Upper lobe of left lung (tissue), 6 donors: ENCODE measurements at regions not wholly inside any gene's neighbourhood (a gene's known extent, or its start where the extent isn't known, plus 50 kb on each side); places are given as distances from the start of the nearest gene placed in this dataset.
A peak's percentile ranks its signal among the peaks of the same experiment; 100 is the strongest.

Experiments
- ATAC-seq, 2 donors: fragments of 200-7000 bp; cut with Tn5 transposase; one replicate each; pipeline ENCODE4 v1.9.1; 2022; ENCODE audit warnings: mild to moderate bottlenecking in 2 of 2, moderate library complexity in 2 of 2; ENCODE audit not compliant: low FRiP score in 2 of 2
- DNase-seq, 2 donors: peaks; one replicate each; pipeline ENCODE4 v3.0.0-alpha.2; 2019 to 2020
- H3K27ac ChIP-seq, 4 donors: fragments of 200-600 bp; sonication (generic); one replicate each; pipeline ENCODE4 v1.5.1; 2016 to 2019
- H3K27me3 ChIP-seq, 4 donors: fragments of 200-600 bp; sonication (generic); one replicate each; pipeline ENCODE4 v1.5.1; 2017 to 2019
- H3K36me3 ChIP-seq, 4 donors: fragments of 200-600 bp; sonication (generic); one replicate each; pipeline ENCODE4 v1.5.1; 2016 to 2019
- H3K4me1 ChIP-seq, 4 donors: fragments of 200-600 bp; sonication (generic); one replicate each; pipeline ENCODE4 v1.5.1; 2018 to 2019
- H3K4me3 ChIP-seq, 4 donors: fragments of 200-600 bp; sonication (generic); one replicate each; pipeline ENCODE4 v1.5.1; 2017 to 2019; ENCODE audit warnings: mild to moderate bottlenecking in 2 of 4, moderate library complexity in 1 of 4
- H3K9me3 ChIP-seq, 4 donors: fragments of 200-600 bp; sonication (generic); one replicate each; pipeline ENCODE4 v1.5.1; 2018 to 2019
- CTCF ChIP-seq, 6 experiments: fragments of 450-650 bp in 4 of 6; fragments of 200-600 bp in 2 of 6; sonication (generic) in 2 of 6; IDR thresholded peaks; one replicate each; pipeline ENCODE4 v1.5.1; 2016 to 2019; ENCODE audit warnings: antibody characterized with exemption in 6 of 6
- EP300 ChIP-seq, 4 donors: sonication (generic); formaldehyde crosslinking; IDR thresholded peaks; one replicate each; pipeline ENCODE4 v1.5.1; 2017; ENCODE audit warnings: antibody characterized with exemption in 4 of 4, control low read depth in 2 of 4
- POLR2A ChIP-seq, 4 donors: fragments of 450-650 bp; IDR thresholded peaks; one replicate each; pipeline ENCODE4 v1.5.1; 2016 to 2017; ENCODE audit warnings: antibody characterized with exemption in 4 of 4, mild to moderate bottlenecking in 2 of 4
- POLR2AphosphoS5 ChIP-seq, 2 donors: sonication (generic); formaldehyde crosslinking; IDR thresholded peaks; one replicate each; pipeline ENCODE4 v1.5.1; 2017; ENCODE audit warnings: antibody characterized with exemption in 2 of 2
- WGBS, 2 donors: methylation state at CpG; one replicate each; pipeline ENCODE4 v1.1.5; 2017 to 2018; 5-methylcytosine and 5-hydroxymethylcytosine counted together
- donor health status: DM: no; HTN: no; CAD: no; lungs with moderate emphysema.
- donor health status: DM: no; HTN: yes; CAD: no; lungs with severe emphysema.

- Histone ChIP-seq H3K4me1 (no peaks in the 10 kb centered on the region), H3K9me3 (no peaks in the 10 kb centered on the region), H3K27me3 (no peaks in the 10 kb centered on the region), H3K4me3 (no peak overlapping the region), H3K27ac (no peak overlapping the region), H3K36me3 (no peaks in the 10 kb centered on the region)
- TF ChIP-seq POLR2A (IDR thresholded peaks at IDR 0.05), result no peak
- TF ChIP-seq POLR2AphosphoS5 (IDR thresholded peaks at IDR 0.05), result no peak
- TF ChIP-seq CTCF (IDR thresholded peaks at IDR 0.05), result no peak
- no peak for TF ChIP-seq EP300 (IDR thresholded peaks at IDR 0.05)
- DNase-seq, result no peak
- peak in 1 of 2 donors; percentile 24 for ATAC-seq
- WGBS, 2 donors, result 90 to 91% methylated on average over 11 of the region's 11 CpGs
Observed at GRCh38 chr6:111950661-111951496, 77.6 kb upstream of the FYN start.

DNA sequence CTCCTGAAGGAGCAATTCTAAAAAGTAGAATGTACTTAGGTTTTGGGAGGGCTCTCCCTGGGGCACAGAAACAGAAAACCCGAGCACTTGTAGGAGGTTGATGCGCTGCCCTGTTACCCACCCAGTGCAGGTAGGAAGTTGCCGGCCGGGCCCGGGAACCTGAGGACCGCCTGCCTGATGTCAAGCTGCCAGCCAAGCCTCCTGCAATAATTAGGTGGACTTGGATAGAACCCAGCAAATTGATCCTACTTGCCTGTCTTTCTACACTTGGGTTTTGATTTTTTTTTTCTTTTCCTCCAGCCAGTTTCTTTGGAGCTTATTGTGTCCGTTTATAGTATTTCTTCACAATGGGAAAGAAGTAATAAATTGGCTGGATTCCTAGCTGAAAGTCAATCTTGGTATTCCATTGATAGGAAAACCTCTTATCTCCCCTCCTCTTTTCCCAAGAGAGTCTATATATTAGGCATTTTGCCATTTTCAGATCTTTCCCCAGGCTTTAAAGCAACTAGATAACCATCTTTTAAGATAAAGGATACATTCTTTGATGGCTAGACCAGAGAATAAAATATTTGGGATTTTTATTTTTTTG, 78.3 kb upstream of the FYN start:
- WGBS, 2 donors, result 85 to 87% methylated on average over 7 of the region's 7 CpGs
- peak in 1 of 2 donors; percentile 51 for DNase-seq
- TF ChIP-seq CTCF (IDR thresholded peaks at IDR 0.05) (no peak), EP300 (IDR thresholded peaks at IDR 0.05) (no peak), POLR2A (IDR thresholded peaks at IDR 0.05) (no peak), POLR2AphosphoS5 (IDR thresholded peaks at IDR 0.05) (no peak)

DNA sequence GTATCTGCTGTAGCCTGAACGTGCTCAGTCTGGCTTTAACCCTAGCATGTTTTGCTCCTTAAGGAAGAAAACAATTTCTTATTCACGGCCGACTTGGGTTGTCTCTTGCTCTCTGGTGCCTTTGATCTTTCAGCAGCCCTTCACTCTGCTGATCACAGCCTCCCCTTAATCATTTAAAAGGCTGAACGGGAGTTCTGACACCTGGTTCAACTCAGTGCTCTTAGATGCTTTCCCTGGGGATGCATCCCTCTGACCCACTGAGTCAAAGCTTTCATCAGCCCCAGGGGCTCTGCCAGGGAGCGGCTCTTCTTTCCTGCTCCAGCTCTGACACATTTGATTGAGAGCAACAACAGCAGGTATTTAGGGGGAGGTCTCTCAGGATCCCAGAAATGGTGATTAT, 79.0 kb upstream of the FYN start:
- DNase-seq (no peak), ATAC-seq (peak in 1 of 2 donors; percentile 3)
- no peaks in the 10 kb centered on the region for H3K4me1 ChIP-seq
- no peaks in the 10 kb centered on the region for H3K27me3 ChIP-seq
- 79 to 85% methylated on average over 5 of the region's 5 CpGs for WGBS, 2 donors
- TF ChIP-seq POLR2A (IDR thresholded peaks at IDR 0.05) (no peak), EP300 (IDR thresholded peaks at IDR 0.05) (no peak), POLR2AphosphoS5 (IDR thresholded peaks at IDR 0.05) (no peak), CTCF (IDR thresholded peaks at IDR 0.05) (no peak)
- H3K27ac ChIP-seq, result no peak overlapping the region
- no peaks in the 10 kb centered on the region for H3K9me3 ChIP-seq
- H3K36me3 ChIP-seq, result no peaks in the 10 kb centered on the region
- H3K4me3 ChIP-seq, result no peak overlapping the region

More for the DNA sequence above, 78.3 kb upstream of the FYN start:
- Histone ChIP-seq H3K27ac (no peak overlapping the region), H3K27me3 (no peaks in the 10 kb centered on the region), H3K36me3 (no peaks in the 10 kb centered on the region), H3K4me1 (no peaks in the 10 kb centered on the region), H3K9me3 (no peaks in the 10 kb centered on the region), H3K4me3 (no peak overlapping the region)
- ATAC-seq, result no peak

DNA sequence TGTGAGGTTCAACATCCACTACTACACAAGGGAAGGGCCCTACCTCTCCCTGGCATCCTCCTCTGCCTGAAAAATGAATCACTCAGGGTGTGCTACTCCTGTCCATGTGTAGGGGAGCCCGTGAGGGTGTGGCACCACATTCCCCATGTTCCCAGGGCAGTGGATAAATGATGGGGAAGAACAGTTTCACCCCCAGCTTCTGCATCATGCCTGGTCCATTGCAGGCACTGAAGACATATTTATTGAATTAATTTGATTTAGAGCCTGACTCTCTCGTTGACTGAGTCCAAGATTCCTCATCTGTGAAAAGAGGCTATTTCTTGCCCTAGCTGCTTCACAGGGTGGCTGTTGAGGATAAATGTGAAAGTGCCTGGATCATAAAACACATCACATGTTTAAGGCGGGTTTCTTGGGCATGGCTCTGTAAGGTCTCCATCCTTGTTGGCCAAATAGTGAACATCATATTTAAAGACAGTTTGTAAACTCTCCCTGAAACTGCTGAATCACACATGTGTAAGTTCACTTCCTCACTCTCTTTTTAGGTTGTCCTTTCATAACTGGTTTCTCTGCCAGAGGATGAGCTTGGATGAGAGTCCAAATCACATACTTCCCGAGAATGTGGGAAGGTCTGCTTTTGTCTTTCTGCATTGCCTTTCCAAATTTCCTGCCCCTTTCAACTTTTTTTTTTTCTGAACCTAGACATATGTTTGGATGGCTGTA, 79.7 kb upstream of the FYN start:
- no peaks in the 10 kb centered on the region for H3K9me3 ChIP-seq
- DNase-seq, result no peak
- no peak overlapping the region for H3K27ac ChIP-seq
- no peak overlapping the region for H3K4me3 ChIP-seq
- no peaks in the 10 kb centered on the region for H3K4me1 ChIP-seq
- no peaks in the 10 kb centered on the region for H3K27me3 ChIP-seq
- WGBS, 2 donors, result 83 to 88% methylated on average over 4 of the region's 4 CpGs
- H3K36me3 ChIP-seq, result no peaks in the 10 kb centered on the region
- ATAC-seq, result peak in 1 of 2 donors; percentile 80
- TF ChIP-seq EP300 (IDR thresholded peaks at IDR 0.05), result no peak
- TF ChIP-seq CTCF (IDR thresholded peaks at IDR 0.05), result no peak
- no peak for TF ChIP-seq POLR2AphosphoS5 (IDR thresholded peaks at IDR 0.05)
- TF ChIP-seq POLR2A (IDR thresholded peaks at IDR 0.05), result no peak
